CMK (cell line): ENCODE measurements at regions not wholly inside any gene's neighbourhood (a gene's known extent, or its start where the extent isn't known, plus 50 kb on each side); places are given as distances from the start of the nearest gene placed in this dataset.

Source experiments
- DNase-seq: peaks from one replicate; pipeline ENCODE4 v3.0.0-alpha.2; 2010; ENCODE audit warnings: low read depth

DNA sequence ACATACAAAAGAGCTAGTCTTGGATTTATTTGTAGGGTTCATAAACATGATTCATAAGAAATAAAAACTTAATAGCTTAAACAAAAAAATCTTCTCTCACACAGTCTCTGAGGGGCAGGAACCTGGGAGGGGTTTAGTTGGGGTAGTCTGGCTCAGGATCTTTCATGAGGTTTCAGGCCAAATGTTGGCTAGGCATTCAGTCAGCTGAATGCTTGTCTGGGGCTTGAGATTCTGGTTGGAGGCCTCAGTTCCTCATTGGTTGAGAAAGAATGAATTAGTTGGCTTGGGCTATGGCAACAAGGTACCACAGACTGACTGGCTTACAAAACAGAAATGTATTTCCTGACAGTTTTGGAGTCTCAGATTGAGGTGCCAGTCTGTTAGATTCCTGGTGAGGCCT is 74.3 kb downstream of the ANKRD7 start:
- DNase-seq: no peak

DNA sequence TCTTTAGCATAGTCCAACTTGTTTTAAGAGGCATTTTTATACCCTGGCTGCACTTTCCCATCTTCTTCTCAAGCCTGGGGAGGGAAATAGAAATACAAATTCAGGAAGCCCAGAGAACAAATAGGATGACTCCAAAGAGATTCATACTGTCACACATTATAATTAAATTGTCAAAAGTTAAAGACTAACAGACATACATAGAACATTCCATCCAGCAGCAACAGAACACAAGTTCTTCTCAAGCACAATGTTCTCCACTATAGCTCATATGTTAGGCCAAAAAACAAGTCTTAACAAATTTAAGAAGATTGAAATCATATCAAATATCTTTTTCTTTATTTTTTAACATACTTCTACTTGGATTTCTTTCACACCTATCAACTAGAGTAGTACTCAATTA is 75.7 kb downstream of the ANKRD7 start:
- no peak for DNase-seq

DNA sequence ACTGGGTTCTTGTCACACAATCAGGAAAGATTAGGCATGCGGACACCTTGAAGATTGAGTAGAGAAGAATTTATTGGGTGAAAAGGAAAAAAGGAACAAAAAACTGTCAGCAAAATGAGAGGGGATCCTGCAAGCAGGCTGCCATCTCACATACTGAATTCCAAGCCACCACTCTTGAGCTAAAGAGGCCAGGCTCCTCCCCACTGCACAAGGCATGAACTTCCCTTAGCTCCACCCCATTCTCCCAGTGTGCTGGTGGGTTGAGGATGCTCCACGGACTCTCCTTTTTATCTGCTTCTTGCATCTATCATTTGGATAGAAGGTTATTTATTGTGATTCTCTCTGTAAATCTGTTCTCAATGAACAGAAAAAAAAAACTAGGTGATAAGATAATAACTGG is 79.6 kb downstream of the ANKRD7 start:
- no peak for DNase-seq

DNA sequence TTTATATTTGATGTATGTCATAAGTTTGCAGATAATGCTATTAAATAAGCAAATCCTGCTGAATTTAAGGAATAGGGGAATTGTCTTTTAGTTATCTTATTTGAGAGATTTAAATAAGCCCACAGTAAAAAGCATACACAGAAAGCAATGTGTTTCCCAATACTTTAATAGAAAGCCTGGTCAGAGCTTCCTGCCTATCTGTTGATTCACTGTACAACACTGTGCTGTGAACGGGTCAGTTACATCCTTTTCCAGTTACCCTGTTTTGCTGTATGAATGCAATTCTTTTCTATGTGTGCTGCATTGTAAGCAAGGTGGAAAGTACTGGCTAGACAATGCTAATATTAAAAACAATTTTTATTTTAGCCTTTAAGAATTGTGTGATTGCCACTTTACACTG is 81.2 kb downstream of the ANKRD7 start:
- no peak for DNase-seq

DNA sequence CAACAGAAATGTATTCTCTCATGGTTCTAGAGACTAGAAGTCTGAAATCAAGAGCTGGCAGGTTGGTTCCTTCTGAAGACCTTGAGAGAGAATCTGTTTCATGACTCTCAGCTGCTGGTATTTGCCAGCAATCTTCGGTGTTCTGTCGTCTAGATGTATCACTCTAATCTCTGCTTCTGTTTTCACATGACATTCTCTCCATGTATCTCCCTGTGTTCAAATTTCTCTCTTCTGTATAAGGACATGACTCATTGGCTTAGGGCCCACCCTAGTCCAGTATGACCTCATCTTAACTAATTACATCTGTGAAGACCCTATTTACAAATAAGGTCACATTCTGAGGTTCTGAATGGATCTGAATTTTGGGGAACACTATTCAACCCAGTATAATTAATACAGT is 82.3 kb downstream of the ANKRD7 start:
- no peak for DNase-seq

DNA sequence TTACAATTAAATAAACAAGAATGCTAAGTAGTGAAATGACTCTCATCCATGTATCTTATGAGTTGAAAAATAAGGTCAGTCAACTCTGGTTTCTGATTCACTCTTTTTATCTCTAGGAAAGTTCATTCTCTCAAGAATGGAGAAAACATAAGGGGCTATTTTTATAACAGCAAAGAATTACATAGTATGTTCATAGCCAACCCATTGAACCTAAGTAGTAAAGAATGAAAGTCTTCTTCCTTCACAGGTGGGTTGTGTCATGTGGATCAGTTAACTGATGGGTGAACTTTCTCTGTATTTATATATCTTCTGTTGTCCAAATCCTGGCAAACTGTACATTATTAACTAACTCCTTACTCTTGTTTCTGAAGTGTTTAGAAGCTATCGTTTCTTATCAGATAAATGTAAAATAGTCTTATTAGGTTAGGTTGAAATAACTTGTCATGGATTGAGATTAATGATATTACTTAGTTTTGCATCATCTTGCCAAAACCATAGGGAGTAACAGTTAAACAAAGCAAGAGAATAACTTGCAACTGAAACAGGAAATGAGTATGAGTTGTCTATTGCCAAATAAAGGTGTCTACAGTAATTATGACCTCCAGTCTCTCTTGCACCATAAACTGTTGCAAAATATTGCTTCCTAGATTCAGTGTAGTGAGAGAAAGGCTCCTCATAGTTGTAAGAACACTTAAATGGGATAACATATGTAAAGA is 86.8 kb downstream of the ANKRD7 start:
- DNase-seq: no peak

DNA sequence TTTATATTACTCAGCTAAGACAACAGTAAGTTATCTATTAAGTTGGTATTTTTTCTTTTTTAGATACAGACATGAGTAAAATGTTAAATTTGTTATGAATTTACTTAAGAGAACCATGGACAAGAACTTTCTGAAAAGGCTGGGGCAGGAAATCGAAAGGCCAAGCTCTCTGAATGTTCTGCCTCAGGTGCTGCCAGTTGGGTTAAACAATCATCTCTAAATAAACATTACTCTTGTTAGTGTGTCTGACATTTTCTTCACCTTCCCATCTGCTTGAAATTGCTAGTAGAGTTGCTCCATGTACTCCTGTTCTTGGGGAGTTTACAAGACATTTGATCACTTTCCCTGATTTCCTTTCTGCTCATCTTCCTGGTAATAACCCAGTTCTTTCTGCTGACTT is 87.5 kb downstream of the ANKRD7 start:
- DNase-seq: no peak

DNA sequence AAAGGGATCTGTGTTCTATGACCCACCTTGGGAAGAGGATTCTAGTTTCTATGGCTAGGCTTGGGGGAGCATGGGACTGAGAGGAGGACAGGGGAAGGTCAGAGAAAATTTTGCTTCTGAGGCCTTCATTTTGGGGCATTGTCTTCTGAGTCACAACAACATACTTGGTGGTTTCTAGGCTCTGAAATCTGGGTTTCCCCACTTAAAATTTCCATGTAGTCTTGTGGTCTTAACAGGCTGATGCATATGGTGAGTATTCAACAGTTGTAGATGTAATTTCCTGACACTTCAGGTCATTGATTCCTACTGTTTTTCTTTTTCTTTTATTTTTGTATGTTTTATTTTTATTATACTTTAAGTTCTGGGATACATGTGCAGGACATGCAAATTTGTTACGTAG is 88.5 kb downstream of the ANKRD7 start:
- no peak for DNase-seq

DNA sequence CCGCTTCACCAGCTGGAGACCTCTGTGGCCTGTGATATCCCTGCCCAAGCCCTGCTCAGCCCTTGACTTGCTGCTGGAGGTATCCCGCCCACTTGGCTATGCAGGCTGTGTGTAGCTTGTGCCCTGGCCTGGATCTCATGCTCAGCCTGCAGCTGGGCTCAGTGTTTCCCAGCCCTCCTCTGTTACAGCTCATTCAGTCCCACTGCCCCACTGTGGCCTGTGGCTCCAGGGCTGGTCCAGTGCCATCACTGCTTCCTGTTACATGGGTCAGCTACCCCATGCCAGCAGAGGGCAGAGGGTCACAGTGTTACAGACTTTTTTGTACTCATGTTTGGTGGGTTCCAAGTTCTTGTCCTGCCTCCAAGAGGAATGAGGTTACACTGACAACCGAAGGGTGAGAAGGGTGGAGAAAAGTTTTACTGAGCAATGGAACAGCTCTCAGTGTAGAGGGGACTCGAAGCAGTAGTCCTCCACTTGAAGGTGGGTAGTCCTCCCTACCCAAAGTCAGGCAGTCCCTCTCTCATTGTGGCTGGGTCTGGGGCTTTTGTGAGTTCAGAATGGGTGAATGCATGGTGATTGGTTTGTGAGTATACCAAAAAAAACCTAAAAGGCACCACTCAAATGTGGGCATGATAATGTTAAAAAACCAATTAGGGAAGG is 100.4 kb downstream of the ANKRD7 start:
- no peak for DNase-seq

DNA sequence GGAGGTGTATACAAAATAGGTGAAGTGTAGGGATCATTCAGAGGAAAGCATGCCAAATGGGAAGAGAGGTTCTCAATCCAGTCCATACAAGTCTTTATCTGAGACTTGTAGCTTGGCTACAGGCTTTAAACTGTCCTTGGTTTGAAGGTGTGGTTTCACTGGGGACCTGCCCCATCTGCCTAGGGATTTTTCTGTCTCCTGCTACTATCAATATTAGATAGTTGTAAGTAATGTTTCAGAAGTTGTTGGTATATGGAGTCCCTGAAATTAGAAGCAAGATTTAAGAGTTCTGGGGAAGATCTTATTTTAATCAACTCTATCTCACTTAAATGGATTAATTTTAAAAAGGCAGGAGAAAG is 100.9 kb downstream of the ANKRD7 start:
- DNase-seq: no peak

DNA sequence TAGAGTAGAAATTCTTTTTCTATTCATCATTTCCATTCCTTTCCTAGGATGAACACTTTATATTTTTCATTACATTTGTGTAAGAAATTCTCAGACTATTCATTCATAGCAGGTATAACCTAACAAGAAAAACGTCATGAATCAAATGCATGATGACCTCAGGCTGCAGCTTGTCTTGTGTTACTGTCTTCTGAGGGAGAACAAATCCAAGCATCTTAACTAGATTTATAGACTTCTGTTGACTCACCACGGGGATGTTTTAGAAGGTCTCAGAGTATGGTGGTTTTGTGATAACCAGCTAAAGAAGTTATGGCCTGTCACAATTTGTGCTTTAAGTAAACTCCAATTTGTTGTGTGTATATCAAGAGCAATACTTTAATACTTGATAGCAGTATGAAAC is 102.7 kb downstream of the ANKRD7 start:
- no peak for DNase-seq

DNA sequence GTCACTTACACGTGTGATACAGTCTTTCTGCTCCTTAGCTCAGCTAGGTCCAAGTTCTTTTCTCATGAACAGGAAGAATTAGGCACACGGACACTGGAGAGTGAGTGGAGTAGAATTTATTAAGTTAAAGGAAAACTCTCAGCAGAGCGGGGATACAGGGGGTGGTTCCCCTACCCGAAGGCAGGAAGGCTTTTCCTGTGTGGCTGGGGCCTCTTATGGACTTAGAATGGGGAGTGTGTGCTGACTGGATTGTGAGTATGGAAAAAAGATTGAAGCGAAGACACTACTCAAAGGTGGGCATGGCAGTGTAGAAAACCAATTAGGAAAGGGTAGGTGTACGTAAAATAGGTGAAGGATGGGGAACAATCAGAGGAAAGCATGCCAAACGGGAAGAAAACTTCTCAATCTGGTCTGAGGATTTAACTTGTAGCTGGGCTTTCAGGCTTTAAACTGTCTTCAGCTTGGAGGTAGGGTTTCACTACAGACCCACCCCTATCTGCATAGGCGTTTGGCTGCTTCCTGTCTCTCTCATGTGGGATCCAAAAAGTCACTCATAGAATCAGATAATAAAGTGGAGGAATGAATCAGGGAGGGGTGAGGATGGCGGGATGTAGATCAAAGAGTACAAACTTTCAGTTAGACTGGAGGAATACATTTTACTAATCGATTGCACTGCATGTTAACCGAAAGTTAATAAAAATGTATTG is 104.2 kb downstream of the ANKRD7 start:
- no peak for DNase-seq

DNA sequence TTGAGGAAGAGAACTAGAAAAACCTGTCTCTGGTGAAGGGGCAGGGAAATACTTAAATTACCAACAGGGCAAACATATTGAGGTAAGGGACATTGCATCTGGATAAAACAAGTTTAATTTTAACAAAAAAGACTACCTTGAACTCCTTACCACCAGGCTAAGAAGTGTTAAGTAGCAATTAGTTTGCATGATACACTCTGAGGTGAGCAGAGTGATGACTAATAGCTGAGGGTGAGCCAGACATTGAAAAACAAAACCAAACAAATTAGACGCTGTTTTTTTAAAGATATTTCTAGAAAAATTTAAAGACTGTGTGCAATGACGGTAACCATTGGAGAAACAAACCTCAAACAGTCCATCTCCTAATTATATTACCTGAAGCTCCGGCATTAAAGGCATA is 105.9 kb downstream of the ANKRD7 start:
- DNase-seq: no peak

DNA sequence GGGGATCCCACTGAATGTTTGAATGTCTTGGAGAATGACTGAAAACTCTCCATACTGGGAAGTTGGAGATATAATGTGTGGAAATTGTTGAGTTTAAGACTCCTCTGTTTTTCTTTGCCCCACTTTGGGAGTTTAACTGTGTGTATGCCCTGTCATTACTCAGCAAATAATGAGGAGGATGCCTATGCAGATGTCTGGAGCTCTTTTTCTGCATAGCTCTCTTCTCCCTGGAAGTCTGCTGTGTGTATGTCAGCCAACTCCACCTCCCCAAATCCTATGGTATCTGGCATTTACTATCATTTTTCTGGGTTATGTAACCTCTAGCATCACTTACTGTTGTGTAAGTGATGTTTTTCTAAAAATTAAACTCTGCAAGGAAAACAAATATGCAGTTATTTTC is 122.2 kb downstream of the ANKRD7 start:
- no peak for DNase-seq

DNA sequence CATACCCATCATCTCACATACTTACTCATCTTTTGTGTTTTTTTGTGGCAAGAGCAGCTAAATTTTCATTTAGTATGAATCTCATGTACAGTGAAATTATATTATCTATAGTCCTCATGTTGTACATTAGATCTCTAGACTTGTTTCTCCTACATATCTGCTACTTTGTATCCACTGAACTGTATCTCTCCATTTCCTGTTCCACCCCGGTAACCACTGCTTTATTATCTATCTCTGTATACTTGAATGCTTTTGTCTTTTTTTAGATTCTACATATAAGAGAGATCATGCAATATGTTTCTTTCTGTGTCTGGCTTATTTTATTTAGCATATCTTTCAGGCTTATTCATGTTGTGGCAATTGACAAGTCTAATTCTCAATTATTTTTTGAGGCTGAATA is 125.1 kb downstream of the ANKRD7 start:
- no peak for DNase-seq

DNA sequence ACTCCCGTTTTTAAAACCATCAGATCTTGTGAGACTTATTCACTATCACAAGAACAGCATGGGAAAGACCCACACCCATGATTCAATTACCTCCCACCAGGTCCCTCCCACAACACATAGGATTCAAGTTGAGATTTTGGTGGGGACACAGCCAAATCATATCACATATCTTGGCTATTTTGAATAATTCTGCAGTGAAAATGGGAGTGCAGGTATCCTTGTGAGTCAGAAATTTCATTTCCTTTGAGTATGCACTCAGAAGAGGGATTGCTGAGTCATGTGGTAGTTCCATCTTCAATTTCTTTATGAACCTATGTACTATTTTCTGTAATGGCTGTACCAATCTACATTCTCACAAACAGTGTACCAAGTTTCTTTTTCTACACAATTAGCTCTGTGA is 125.8 kb downstream of the ANKRD7 start:
- DNase-seq: no peak

DNA sequence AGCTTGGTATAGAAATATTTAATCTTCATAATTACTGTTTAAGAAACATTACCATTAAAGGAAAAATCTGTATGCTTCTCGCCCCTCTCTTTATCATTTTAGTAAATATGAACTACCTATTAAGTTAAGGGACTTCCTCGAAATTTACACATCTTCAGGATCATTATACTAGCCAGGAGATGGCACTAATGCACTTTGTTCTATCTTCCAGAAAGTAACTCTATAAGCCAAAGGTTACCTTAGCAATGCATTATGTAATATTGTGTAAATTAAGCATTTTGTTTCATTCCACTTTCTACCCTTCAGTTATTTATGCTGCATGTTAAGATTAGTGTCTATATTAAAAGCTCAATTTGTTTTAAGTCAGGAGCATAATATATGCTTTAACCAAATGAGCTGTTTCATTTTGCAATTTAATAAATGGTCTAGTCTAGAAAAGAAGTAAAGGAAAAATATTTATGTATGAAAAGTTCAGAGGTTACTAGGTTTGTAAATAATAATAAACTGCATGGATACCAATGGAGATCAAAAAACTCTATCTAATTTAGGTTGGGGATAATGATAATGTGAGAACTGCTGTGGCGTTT is 128.5 kb downstream of the ANKRD7 start:
- no peak for DNase-seq

DNA sequence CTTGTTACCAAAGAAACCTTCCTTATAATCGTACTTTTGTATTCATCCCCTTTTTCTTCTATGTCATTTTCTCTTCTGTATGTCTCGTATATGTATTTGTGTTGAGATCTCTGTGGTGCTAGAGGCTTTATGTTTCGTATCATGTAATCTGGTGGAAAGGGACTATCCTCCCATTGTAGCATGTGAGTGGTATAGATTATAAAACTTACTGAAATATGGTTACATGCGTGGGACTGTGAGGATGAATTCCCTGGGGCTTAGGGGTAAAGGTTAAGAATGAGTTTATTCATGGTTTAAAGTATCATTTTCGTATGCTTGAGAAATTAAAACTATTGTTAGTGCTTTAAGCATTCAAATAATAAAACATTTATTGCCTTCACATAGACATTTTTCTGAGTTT is 141.9 kb downstream of the ANKRD7 start:
- DNase-seq: no peak

DNA sequence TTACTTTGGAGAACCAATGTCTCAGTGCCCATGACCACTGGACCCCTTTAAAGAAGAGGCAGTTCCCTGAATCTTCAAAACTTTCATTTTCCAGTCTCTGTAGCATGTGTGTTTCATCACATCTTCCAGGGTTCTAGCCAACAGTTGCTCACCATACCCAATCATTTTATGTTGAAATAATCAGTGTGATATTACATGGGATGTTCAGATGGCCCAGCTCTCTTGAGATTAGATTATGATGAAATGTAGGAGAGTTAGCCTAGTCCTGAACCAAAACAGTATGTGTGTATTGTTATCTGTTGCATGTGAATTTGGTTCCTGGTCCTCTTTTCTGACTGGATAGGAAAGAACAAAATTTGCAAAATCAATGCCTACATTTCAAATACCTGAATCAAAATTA is 144.5 kb downstream of the ANKRD7 start:
- DNase-seq: no peak

DNA sequence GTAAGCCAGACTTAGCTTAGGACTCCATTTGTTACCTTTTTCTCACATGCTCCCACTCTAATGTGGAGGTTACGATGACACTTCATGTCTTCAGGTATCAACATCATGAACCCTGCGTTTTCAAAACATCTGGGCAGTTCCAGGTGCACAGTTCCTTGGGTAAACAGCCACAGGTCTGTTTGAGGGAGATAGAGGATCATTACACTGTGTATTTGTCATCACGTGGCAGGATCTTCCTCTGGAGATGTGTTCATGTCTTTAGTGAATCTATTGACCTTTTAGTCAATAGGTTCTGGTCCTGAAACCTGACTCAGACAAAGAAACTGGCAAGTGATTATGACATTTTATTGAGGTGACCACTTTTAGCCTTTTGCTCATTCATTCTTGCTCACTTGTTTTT is 145.5 kb downstream of the ANKRD7 start:
- no peak for DNase-seq

DNA sequence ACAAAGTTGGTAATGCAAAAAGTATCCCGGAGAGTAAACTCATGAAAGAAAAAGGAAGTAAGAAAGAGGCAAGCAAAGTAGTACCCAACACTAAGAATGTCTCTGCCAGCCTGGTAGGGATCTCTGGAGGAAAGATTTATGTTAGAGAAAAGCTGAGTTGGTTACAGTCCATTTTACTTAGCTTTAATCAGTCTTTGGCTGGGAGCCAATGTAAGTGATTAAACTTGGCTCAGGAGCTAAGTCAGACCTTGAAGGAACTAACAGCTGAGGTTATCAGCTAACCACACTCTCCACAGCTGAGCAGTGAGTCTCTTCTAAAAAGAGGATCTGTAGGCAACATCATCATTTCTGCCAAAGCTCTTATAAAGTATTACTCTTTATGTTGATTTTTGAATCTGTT is 148.0 kb downstream of the ANKRD7 start:
- no peak for DNase-seq

DNA sequence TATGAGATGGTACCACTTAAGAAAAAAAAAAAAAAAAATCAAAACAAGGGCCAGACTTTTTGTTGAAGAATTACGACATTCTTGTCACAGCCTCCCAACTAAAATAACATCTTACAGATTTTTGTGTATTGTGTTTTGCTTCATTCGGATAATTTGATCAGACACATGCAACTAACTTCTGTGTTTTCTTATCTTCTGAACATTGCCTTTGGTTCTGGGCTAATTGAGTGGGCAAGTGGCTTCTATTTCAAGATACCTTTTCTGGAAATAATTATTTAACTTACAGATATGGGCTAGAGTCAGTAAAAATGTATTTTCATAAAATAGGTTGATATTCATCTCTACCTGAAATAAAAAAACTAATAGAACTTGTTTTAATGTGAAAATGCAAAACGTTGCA is 165.1 kb downstream of the ANKRD7 start:
- DNase-seq: no peak

DNA sequence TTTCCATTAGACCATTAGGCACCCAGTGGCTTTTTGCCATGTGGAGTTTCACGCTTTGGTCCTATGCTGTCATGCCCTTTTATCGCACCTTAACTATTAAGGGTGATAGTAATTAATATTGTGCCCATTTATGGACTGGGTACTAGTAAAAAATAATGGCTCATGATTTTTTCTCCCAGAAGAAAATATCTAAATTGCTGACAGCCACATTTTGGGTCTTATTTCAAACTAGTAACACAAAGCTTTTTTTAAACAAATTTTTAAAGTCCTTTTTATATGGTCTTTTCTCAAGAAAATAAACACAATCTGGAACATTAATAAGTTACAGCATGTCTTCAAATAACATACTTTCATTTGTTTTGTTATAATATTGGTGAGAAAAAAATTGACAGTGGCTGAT is 179.7 kb downstream of the ANKRD7 start:
- DNase-seq: no peak
